A549 (cell line): ENCODE measurements at regions not wholly inside any gene's neighbourhood (a gene's known extent, or its start where the extent isn't known, plus 50 kb on each side); places are given as distances from the start of the nearest gene placed in this dataset.

ENCODE experiments used
- ATAC-seq, 2 experiments: fragments of 200-7000 bp in 1 of 2; fragments of >200 bp in 1 of 2; cut with Nextera tagmentation in 1 of 2; cut with Tn5 transposase in 1 of 2; 3 replicates each; pipeline versions ENCODE4 v1.8.0 to v1.9.1; 2018 to 2020; ENCODE audit warnings: mild to moderate bottlenecking in 1 of 2, moderate library complexity in 1 of 2
- CTCF ChIA-PET: fragments of 300-600 bp; sonication (Branson Sonifier 250); formaldehyde crosslinking; extraction: SDS; loops from one replicate; lab custom pipeline; 2021; ENCODE audit warnings: antibody characterized with exemption, inconsistent platforms; lab: Yijun Ruan, JAX
- POLR2A ChIA-PET: fragments of 350-600 bp; formaldehyde crosslinking; extraction: SDS; loops from one replicate; lab custom pipeline; 2021; ENCODE audit warnings: antibody characterized with exemption, inconsistent platforms; lab: Yijun Ruan, JAX
- DNase-seq, 2 experiments: peaks; one replicate each; pipeline versions ENCODE4 v3.0.0 to v3.0.0-alpha.2; 2011 to 2016; ENCODE audit warnings: low read depth in 1 of 2, low spot score in 1 of 2
- FAIRE-seq: peaks from 2 replicates; lab custom pipeline; 2011; peaks lifted over from hg19 to GRCh38; lab: Jason Lieb, UNC
- H3K27ac ChIP-seq, 2 experiments: fragments of >200 bp; sonication (Bioruptor Twin); formaldehyde crosslinking; 3 replicates each; pipeline ENCODE4 v1.5.1; 2016 to 2017
- H3K4me1 ChIP-seq: fragments of >200 bp; sonication (Bioruptor Twin); formaldehyde crosslinking; 3 replicates; pipeline ENCODE4 v1.6.1; 2016
- H3K4me2 ChIP-seq: fragments of >200 bp; sonication (Bioruptor Twin); formaldehyde crosslinking; 3 replicates; pipeline ENCODE4 v1.6.1; 2016
- H3K4me3 ChIP-seq: fragments of >200 bp; sonication (Bioruptor Twin); formaldehyde crosslinking; 3 replicates; pipeline ENCODE4 v1.5.1; 2016
- H3K9me3 ChIP-seq: fragments of >200 bp; sonication (Bioruptor Twin); formaldehyde crosslinking; 3 replicates; pipeline ENCODE4 v1.6.1; 2016
- BCL3 ChIP-seq: fragments of >200 bp; sonication (Bioruptor Twin); formaldehyde crosslinking; IDR thresholded peaks from 3 replicates; pipeline ENCODE4 v1.6.1; 2016
- CBX2 ChIP-seq: fragments of 200-600 bp; sonication (generic); IDR thresholded peaks from 2 replicates; pipeline ENCODE4 v1.6.1; 2016; ENCODE audit warnings: low read depth, mild to moderate bottlenecking, borderline replicate concordance
- CHD2 ChIP-seq: fragments of 150-350 bp; IDR thresholded peaks from 2 replicates; pipeline ENCODE4 v1.6.1; 2014; ENCODE audit warnings: low read length; ENCODE audit not compliant: partially characterized antibody
- CHD4 ChIP-seq: fragments of 200-600 bp; sonication (generic); IDR thresholded peaks from 2 replicates; pipeline ENCODE4 v1.6.1; 2016; ENCODE audit warnings: antibody characterized with exemption, mild to moderate bottlenecking, borderline replicate concordance
- CTCF ChIP-seq: fragments of >200 bp; sonication (Bioruptor Twin); formaldehyde crosslinking; IDR thresholded peaks from 3 replicates; pipeline ENCODE4 v1.5.1; 2016
- HES2 ChIP-seq: fragments of >200 bp; sonication (Bioruptor Twin); formaldehyde crosslinking; IDR thresholded peaks from 2 replicates; pipeline ENCODE4 v1.6.1; 2016
- HEYL ChIP-seq: fragments of 250-450 bp; sonication (Bioruptor Pico); IDR thresholded peaks from 2 replicates; pipeline ENCODE4 v1.8.0; 2021; ENCODE audit warnings: mild to moderate bottlenecking, moderate library complexity
- HOXB13 ChIP-seq: fragments of 250-450 bp; sonication (Bioruptor Pico); IDR thresholded peaks from 2 replicates; pipeline ENCODE4 v1.5.0; 2020; ENCODE audit warnings: low read depth, mild to moderate bottlenecking, moderate library complexity
- JUNB ChIP-seq: fragments of >200 bp; sonication (Bioruptor Twin); formaldehyde crosslinking; IDR thresholded peaks from 2 replicates; pipeline ENCODE4 v1.6.1; 2016
- MAZ ChIP-seq: fragments of 150-350 bp; IDR thresholded peaks from 2 replicates; pipeline ENCODE4 v1.6.1; 2014; ENCODE audit warnings: antibody characterized with exemption, low read depth, low read length, borderline replicate concordance
- MYC ChIP-seq: IDR thresholded peaks from 2 replicates; pipeline ENCODE4 v1.6.1; 2012; ENCODE audit warnings: mild to moderate bottlenecking, inconsistent platforms, low read length, improper control_type of control experiment, borderline replicate concordance
- NFE2L2 ChIP-seq: fragments of 150-350 bp; conservative IDR thresholded peaks from 2 replicates; pipeline ENCODE4 v1.6.1; 2014; ENCODE audit warnings: low read length
- NPAS2 ChIP-seq: fragments of 250-450 bp; sonication (Bioruptor Pico); IDR thresholded peaks from 2 replicates; pipeline ENCODE4 v1.8.0; 2022; ENCODE audit warnings: mild to moderate bottlenecking, moderate library complexity, borderline replicate concordance
- POLR2AphosphoS2 ChIP-seq: conservative IDR thresholded peaks from 2 replicates; pipeline ENCODE4 v1.6.1; 2012; ENCODE audit warnings: low read length, improper control_type of control experiment, inconsistent platforms
- RAD21 ChIP-seq, 2 experiments: fragments of >200 bp in 1 of 2; sonication (Bioruptor Twin) in 1 of 2; formaldehyde crosslinking in 1 of 2; IDR thresholded peaks in 1 of 2; conservative IDR thresholded peaks in 1 of 2; 2 replicates in 1 of 2; 3 replicates in 1 of 2; pipeline ENCODE4 v1.6.1; 2012 to 2018; ENCODE audit warnings: inconsistent platforms in 1 of 2
- REST ChIP-seq: fragments of 200-600 bp; sonication (generic); IDR thresholded peaks from 2 replicates; pipeline ENCODE4 v1.6.1; 2016; ENCODE audit warnings: antibody characterized with exemption, mild to moderate bottlenecking, moderate library complexity
- SMC3 ChIP-seq: fragments of >200 bp; sonication (Bioruptor Twin); formaldehyde crosslinking; IDR thresholded peaks from 3 replicates; pipeline ENCODE4 v1.6.1; 2018; ENCODE audit warnings: inconsistent platforms
- TP53 ChIP-seq: fragments of 250-450 bp; sonication (Bioruptor Pico); IDR thresholded peaks from 2 replicates; pipeline ENCODE4 v1.5.0; 2021; ENCODE audit warnings: mild to moderate bottlenecking, moderate library complexity
- USF2 ChIP-seq: fragments of 450-650 bp; IDR thresholded peaks from 2 replicates; pipeline ENCODE4 v1.6.1; 2014; ENCODE audit warnings: antibody characterized with exemption
- WGBS: methylation state at CpG from one replicate; pipeline ENCODE4 v1.1.6; 2017; ENCODE audit errors: missing lambda C conversion rate; 5-methylcytosine and 5-hydroxymethylcytosine counted together

GRCh38 chr3:61356685-61357084, 105.4 kb upstream of the FHIT start (continued):
- no peak for TF ChIP-seq REST

- H3K4me1 ChIP-seq = no peaks in the 10 kb centered on the region
- no peak overlapping the region for H3K4me3 ChIP-seq
- H3K9me3 ChIP-seq = no peaks in the 10 kb centered on the region
- ATAC-seq (no peak), DNase-seq (no peak), FAIRE-seq (no peak)
- ChIA-PET CTCF (no interaction called here), POLR2A (no interaction called here)
- no peak overlapping the region for H3K27ac ChIP-seq
- H3K4me2 ChIP-seq = no peak overlapping the region
- TF ChIP-seq JUNB (no peak), CBX2 (no peak), TP53 (CRISPR knock-in tag) (no peak), HES2 (no peak), USF2 (no peak), BCL3 (no peak), NFE2L2 (no peak), MYC (no peak), SMC3 (no peak), NPAS2 (no peak), HEYL (CRISPR knock-in tag) (no peak), RAD21 (conservative IDR thresholded peaks at IDR 0.05 in 1 of 2, IDR thresholded peaks at IDR 0.05 in 1 of 2) (no peak), POLR2AphosphoS2 (no peak)
- 3% methylated on average over 1 of the region's 1 CpG for WGBS
These were observed 106.7 kb upstream of the FHIT start for GRCh38 chr3:61357902-61358301.

- FAIRE-seq (no peak), ATAC-seq (no peak), DNase-seq (no peak)
- Histone ChIP-seq H3K4me2 (no peak overlapping the region), H3K4me3 (no peak overlapping the region), H3K9me3 (no peaks in the 10 kb centered on the region), H3K4me1 (no peaks in the 10 kb centered on the region), H3K27ac (no peak overlapping the region)
- POLR2A ChIA-PET = no interaction called here
- WGBS = 30% methylated on average over 2 of the region's 2 CpGs
- CTCF ChIA-PET = no interaction called here
- TF ChIP-seq HOXB13 (CRISPR knock-in tag) (no peak), CHD2 (no peak), SMC3 (no peak), CHD4 (no peak), MAZ (no peak), CTCF (no peak), TP53 (CRISPR knock-in tag) (no peak), HEYL (CRISPR knock-in tag) (no peak)
- TF ChIP-seq, all 56 proteins: peak for 0
These were observed 107.1 kb upstream of the FHIT start for GRCh38 chr3:61358364-61358763.
